GM19023 (cell line): ENCODE measurements at regions not wholly inside any gene's neighbourhood (a gene's known extent, or its start where the extent isn't known, plus 50 kb on each side); places are given as distances from the start of the nearest gene placed in this dataset.
"Not testable (repeated sequence)": the region's sequence is repeated elsewhere in the genome, so short reads cannot be mapped to it uniquely, and the experiment has no call there.

Experiments
- ATAC-seq: cut with Tn5 transposase; IDR thresholded peaks from one replicate; pipeline ENCODE4 v1.9.1; 2021; ENCODE audit warnings: mild to moderate bottlenecking, moderate library complexity; ENCODE audit not compliant: unreplicated experiment

DNA sequence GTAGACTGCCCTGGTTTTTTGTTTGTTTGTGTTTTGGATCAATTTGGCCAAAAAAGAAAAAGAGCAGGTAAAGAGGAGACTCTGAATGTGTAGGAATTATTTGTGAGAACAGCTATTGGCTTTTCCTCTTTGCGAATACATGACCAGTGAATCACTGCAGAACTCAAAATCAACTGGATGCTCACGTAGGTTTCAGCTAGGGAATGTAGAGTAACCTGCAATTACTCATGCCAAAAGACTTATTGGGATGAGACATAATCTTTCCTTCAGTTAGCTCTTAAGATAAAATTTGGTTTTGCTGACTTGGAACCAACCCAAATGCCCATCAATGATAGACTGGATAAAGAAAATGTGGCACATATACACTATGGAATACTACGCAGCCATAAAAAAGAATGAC lies 348.0 kb downstream of the NPR3 start:
- no peak for ATAC-seq

DNA sequence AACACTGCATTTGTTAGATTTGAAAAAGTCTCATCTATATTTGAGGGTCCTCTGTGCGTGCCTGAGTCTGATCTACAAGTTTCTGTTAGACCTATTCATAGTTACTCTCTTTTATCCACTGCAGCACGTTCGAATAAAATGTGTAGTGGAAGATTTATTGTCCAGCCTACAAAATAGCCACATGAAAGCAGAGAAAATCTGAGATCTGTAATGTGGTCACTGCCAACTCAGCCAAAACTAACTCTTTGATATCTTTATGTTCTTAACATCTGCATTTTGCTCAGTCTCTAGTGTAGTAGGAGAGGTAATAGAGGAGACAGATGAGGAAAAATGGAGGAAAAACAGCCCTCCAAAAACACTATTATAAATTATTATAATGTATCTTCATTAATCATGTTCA lies 354.0 kb downstream of the NPR3 start:
- ATAC-seq, result no peak

DNA sequence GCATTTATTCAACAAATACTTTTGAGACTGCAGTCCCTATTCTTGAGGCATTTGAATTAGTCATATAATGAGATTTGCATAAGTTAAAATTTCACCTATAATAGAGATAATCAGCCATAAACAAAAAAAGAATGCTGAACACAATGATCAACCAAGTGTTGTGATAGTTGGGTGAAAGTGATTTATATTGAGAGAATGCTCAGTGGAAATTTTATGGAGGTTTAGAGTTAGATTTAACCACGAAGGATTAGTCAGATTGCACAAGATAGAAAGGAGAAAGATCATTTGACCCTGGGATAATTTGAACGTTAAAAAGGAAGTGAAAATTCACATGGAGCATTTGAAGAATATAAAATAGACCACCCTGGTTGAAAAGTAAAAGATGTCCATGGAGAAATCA lies 356.2 kb downstream of the NPR3 start:
- ATAC-seq, result no peak

DNA sequence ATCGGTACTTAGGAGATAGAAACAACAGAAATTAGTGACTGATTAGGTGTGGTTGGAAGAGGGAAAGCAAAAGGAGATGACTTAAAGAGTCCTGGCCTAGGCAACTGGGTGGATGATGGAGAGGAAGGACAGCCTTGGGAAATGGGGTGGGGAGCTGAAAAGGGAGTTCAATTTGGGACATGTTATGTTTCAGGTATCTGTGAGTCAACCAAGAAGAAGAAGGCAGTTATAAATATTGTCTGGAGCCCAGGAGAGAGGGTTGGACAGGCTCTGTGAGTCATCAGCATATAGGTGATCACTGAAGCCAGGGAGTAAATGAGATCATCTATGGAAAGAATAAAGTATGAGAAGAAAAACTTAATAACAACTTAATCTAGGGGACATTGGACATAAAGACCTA lies 357.7 kb downstream of the NPR3 start:
- no peak for ATAC-seq

DNA sequence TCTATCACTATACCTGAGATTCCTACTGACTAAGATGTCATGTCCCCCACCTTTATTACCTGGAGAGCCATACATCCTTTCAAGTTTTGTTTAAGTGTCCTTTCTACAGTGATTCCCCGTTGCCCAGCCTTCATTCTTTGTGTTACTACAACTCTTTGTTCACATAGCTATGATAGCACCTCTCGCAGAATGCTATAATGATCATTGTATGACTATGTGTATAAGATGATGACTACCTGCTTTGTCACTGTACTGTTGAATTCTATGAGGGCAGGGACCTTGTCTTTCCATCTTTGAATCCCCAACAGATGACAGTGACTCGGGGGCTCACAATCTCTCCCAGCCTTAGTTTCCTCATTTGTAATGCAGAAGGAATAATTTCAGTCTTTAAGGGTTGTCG lies 361.2 kb downstream of the NPR3 start:
- ATAC-seq, result no peak

DNA sequence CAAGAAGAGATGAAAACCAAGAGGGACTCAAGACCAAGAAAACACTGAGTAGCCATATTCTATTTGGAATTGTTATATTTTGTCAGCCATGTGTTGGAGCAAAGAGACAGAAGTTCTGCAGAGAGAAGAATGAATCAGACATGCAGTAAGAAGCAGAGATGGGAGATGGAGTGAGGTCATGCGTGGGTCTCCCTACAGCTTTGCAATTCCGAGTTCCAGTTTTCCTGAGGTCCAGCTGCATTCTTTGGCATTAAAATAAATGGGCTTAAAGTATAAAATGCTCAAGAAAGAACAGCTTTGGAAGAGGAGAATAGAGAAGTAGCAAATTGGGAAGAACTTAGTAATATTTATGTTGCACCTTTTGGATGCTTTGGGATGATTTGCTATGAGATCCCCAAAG lies 361.6 kb downstream of the NPR3 start:
- no peak for ATAC-seq

DNA sequence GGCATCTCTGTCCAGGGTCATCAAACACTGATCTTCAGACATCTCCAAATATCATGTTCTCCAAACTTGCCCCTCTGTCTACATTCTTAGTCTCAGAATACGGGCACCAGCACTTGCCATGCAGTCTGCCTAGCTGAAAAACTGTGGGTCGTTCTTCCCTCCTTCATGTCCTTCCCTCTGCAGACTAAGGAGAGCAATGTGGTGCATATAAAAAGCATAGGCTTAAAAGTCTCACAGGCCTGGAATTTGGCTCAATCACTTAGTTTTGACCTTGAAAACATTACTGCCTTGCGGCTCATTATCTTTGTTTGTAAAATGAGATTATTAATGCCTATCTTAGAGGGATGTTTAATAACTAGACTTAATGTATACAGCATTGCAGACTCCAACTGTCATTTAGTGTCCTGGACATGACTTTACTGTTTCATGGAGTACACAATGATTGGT lies 362.8 kb downstream of the NPR3 start:
- no peak for ATAC-seq

DNA sequence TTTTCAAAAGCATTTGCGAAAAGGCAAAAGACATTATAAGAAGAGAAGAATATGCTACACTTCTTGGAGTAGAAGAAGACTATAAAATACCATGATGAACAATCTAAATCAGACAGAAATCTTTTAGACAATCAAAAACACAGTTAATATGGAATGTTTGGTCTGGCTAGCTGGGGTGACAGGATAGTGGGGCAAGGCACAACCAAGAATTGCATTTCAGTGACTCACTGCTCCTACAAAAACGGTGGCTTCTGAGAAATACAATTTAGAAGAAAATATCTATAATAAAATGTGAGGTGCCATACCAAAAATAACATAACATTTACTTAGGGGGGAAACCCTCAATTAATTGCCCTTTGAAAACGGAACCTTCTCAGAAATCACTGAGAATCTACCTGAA lies 363.4 kb downstream of the NPR3 start:
- no peak for ATAC-seq

DNA sequence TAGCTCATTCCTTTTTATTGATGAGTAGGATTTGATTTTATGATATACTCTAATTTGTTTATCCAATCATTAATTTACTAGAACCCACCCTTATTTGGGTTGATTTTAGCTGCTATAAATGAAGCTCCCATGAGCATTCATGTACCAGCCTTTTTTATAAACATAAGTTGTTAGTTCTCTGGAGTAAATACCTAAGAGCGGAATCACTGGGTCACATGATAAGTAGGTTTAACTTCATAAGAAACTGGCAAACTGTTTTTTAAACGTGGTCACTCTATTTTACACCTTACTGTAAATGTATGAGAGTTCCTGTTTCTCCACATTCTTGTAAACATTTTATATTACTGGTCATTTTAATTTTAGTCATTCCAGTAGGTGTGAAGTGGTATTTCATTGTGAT lies 364.6 kb downstream of the NPR3 start:
- ATAC-seq, result no peak

DNA sequence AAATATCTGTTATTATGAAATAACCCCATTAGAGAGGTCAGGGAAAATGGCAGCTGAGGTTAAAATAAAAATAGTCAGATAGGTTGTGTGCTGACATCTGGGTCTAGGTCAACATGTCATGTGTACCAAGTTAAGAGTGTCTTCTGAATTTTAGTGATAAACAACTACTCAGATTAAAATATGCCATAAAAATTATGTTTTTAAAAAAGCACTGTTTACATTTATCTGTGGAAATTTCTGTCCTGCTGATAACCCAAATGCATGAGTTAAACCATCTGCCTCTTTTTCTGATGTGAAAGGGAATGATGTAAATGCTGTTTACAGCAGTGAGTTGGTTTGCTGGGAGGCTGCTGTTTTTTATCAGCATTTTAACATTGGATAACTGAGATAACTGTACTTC lies 361.2 kb upstream of the TARS1 start:
- ATAC-seq, result no peak

DNA sequence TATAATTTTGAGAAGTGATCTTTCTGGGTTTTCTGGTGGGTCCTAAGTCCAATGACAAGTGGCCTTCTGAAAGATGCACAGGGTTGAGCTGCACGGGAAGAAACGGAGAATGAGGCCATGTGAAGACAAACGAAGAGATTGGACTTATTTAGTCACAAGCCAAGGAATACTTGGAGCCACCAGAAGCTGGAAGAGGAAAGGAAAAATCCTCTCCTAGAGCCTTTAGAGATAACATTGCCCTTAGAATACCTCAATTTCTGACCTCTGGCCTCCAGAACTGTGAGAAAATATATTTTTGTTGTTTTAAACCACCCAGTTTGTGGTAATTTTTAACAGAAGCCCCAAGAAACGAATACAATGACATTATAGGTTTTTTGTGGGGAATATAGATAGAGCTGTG lies 360.5 kb upstream of the TARS1 start:
- no peak for ATAC-seq

DNA sequence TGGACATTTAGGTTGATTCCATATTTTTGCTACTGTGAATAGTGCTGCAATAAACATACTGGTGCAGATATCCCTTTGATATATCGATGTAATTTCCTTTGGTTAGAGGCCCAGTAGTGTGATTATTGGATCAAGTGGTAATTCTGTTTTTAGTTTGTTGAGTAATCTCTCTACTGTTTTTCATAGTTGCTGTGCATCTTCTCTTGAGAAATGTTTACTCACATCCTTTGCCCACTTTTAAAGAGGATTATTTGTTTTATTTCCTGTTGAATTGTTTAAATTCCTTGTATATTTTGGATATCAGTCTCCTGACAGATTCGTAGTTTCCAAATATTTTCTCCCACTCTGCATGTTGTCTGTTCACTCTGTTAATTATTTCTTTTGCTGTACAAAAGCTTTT lies 352.6 kb upstream of the TARS1 start:
- no peak for ATAC-seq

DNA sequence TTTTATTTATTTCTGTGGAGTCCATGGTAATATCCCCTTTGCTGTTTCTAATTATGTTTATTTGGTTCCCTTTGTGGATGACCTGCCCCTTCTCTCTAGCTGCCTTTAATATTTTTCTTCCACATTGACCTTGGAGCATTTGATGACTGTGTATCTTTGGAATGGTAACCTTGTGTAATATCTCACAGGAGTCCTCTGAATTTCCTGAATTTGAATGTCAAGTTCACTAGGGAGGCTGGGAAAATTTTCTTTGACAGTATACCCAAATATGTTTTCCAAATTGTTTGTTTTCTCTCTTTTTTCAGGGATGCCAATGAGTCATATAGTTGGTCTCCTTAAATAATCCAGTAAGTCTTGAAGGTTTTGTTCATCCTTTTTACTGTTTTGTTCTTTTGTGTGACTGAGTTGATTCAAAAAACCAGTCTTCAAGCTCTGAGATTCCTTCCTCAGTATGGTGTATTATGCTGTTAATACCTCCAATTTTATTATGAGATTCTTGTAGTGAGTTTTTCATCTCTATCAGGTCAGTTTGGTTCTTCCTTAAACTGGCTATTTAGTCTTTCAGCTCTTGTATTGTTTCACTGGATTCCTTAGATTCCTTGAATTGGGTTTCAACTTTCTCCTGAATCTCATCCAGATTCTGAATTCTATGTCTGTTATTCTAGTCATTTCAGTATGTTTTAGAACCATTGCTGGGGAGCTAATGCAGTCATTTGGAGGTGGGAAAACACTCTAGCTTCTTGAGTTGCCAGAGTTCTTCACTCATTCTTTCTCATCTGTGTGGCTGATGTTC lies 349.0 kb upstream of the TARS1 start:
- ATAC-seq, result no peak

DNA sequence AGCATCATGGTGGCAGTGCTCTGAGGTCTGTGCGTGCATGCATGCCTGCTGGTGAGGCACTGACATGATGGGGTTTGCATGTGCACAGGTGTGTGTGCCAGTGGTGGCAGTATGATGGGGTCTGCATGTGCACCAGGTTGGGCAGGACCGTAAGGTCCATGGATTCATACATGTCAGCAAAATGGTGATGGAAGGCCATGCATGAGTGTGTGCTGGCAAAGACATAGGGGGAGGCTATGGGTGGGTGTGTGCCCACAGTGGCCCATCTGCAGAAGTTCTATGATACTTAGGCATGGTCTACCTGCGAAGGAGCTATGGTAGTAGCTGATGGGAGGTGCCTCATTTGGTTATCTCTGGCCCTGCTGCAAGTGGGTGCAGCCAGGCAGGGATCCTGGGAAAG lies 348.0 kb upstream of the TARS1 start:
- ATAC-seq, result no peak

DNA sequence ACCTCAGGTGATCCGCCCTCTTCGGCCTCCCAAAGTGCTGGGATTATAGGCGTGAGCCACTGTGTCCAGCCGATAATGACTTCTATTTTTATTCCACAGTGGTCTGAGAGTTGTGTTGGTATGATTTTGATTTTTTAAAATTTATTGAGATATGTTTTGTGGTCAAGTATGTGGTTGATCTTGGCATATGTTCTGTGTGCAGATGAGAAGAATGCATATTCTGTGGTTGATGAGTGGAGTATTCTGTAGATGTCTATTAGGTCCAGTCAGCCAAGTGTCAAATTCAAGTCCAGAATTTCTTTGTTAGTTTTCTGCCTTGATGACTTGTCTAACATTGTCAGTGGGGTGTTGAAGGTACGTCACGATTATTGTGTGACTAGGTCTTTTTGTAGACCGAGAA lies 338.2 kb upstream of the TARS1 start:
- ATAC-seq, result no peak

DNA sequence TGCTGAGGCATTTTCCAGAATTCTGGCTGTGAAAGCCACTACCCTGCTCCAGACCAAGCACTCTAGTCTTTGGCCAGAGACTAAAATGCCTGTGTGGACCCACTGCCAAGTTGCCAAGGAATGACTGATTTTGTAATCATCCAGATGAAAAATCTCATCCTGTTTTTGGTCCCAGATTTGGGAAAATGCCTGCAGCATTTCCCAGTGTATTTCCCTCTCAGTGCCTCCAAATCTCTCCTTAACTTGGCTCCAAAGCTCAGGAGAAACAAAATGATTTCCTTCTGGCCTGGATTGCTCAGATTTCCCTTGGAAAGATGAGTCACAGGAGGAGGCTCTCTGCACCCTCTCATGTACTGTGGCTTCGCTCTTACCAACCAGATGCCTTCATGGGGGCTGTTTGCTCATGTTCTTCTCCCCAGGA lies 335.2 kb upstream of the TARS1 start:
- no peak for ATAC-seq

DNA sequence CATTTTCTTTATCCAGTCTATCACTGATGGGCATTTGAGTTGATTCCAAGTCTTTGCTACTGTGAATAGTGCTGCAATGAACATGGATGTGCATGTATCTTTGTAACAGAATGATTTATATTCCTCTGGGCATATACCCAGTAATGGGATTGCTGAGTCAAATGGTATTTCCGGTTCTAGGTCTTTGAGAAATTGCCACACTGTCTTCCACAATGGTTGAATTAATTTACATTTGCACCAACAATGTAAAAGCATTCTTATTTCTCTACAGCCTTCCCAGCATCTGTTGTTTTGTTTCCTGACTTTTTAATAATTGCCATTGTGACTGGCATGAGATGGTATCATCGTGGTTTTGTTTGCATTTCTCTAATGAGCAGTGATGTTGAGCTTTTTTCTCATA lies 330.3 kb upstream of the TARS1 start:
- not testable (repeated sequence) for ATAC-seq

DNA sequence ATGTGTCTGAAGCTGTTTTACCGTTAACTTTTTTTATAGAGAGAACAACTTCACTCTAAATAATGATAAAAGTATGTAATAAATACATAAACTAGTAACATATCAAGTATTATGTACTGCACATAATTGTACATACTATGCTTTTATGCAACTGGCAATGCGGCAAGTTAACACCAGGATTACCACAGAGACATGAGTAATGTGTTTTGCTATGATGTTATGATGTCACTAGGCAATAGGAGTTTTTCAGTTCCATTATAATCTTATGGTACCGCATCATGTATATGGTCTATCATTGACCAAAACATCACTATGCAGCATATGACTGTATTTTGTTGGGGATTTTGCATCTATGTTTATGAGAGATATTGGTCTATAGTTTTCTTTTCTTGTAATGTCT lies 326.4 kb upstream of the TARS1 start:
- no peak for ATAC-seq

DNA sequence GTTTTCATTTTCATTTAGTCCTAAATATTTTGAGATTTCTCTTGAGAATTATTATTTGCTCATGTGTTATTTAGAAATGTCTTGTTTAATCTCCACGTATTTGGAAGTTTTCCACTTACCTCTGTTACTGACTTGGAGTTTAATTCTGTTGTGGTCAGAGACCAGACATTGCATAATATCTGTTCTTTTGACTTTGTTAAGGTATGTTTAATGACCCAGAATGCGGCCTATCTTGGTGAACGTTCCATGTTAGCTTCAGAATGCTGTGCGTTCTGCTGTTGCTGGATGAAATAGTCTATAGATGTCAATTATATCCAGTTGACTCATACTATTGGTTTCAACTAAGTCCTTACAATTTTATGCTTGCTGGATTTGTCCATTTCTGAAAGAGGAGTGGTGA lies 325.3 kb upstream of the TARS1 start:
- no peak for ATAC-seq

DNA sequence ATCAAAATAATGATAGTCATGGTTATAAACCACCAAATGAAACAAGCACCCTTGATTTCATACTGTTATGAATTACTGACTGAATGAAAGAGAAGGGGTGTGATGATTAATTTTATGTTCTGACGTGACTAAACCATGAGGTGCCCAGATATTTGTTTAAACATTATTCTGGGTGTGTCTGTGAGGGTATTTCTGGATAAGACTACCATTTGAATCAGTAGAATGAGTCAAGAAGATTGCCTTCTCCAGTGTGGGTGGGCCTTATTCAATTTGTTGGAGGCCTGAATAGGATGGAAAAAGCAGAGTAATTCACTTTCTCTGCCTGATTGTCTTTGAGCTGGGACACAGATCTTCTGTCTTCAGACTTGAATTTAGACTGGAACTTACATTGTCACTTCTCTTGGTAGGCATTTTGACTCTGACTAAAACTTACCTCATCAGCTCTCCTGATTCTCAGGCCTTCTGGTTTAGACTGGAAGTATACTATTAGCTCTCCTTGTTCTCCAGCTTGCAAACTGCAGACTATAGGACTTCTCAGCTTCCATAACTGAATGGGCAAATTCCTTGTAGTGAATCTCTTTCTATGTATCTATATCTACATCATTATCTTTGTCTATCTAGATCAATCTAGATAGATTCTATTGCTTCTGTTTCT lies 321.9 kb upstream of the TARS1 start:
- no peak for ATAC-seq

DNA sequence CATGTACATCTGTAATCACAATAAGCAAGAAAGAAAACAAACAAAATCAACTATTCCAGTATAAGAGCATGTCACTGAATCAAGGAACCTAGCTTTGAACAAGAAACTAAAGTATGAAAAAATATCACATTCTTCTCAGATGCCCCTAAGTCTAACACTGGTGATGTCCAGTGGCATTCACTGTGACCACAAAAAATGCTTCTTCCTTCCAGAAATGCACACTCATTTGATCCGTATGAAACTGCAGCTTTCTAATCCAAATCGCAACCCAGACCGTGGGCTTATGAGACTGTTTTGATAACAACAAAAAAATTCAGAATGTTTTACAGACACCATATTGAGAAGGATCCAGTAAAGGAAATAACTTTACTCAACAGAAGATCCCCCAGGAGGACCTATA lies 320.1 kb upstream of the TARS1 start:
- no peak for ATAC-seq

DNA sequence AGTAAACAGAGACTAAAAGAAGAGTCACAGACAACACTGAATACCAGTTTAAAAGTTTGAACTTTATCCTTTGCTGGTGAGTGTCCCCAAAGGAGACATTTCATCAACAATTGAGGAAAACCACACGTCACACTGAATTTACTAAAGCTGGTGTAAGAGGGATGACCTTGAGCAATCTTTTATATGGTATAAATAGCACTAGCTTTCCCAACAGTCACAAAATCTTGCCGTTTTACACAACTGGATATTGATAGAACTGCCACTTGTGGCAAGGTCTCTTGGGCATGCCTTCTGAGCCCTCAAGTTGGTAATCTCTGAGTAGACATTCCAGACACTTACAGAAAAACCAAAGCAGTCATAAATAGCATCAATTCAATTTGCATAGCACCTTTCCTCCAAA lies 311.5 kb upstream of the TARS1 start:
- no peak for ATAC-seq

DNA sequence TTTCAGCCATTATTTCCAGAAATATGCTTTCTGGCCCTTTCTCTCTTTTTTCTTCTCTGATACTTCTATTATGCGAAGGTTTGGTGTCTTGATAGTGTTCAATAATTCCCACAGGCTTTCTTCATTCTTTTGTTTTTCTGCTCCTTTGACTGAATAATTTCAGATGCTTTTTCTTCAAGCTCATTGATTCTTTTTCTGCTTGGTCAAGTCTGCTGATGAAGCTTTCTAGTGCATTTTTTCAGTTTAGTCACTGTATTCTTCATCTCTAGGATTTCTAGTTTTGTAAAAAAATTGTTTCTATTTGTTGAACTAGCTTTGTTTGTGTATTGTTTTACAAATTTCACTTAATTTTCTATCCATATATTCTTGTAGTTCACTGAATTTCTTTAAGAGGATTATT lies 304.0 kb upstream of the TARS1 start:
- ATAC-seq, result no peak
